AG10803 (cell line): ENCODE measurements at regions not wholly inside any gene's neighbourhood (a gene's known extent, or its start where the extent isn't known, plus 50 kb on each side); places are given as distances from the start of the nearest gene placed in this dataset.

Experiments
- DNase-seq: peaks from one replicate; pipeline ENCODE4 v3.0.0; 2010; ENCODE audit warnings: low read depth
- H3K4me3 ChIP-seq: 2 replicates; pipeline ENCODE4 v1.5.1; 2011; ENCODE audit warnings: mild to moderate bottlenecking, low read length, control low read depth
- CTCF ChIP-seq: conservative IDR thresholded peaks from 2 replicates; pipeline ENCODE4 v1.5.1; 2011; ENCODE audit warnings: mild to moderate bottlenecking, low read length, control low read depth, inconsistent platforms

- no peak for TF ChIP-seq CTCF
- peak; percentile 66 for DNase-seq
- H3K4me3 ChIP-seq = no peak overlapping the region
Measured at GRCh38 chrX:139086246-139086645, 374.7 kb upstream of the FGF13 start.

- TF ChIP-seq CTCF = no peak
- no peak for DNase-seq
- H3K4me3 ChIP-seq = no peak overlapping the region
Measured at GRCh38 chrX:139085404-139085803, 373.9 kb upstream of the FGF13 start.

GRCh38 chrX:139083191-139083590 is 371.7 kb upstream of the FGF13 start:
- TF ChIP-seq CTCF = no peak
- no peak for DNase-seq
- H3K4me3 ChIP-seq = no peak overlapping the region

GRCh38 chrX:139081965-139082364 is 370.4 kb upstream of the FGF13 start:
- no peak overlapping the region for H3K4me3 ChIP-seq
- no peak for DNase-seq
- TF ChIP-seq CTCF = no peak

GRCh38 chrX:139079789-139080188 is 368.3 kb upstream of the FGF13 start:
- no peak overlapping the region for H3K4me3 ChIP-seq
- TF ChIP-seq CTCF = no peak
- no peak for DNase-seq

- TF ChIP-seq CTCF = no peak
- H3K4me3 ChIP-seq = no peak overlapping the region
- DNase-seq = peak; percentile 24
Measured at GRCh38 chrX:139078761-139079280, 367.3 kb upstream of the FGF13 start.

GRCh38 chrX:139078342-139078741 is 366.8 kb upstream of the FGF13 start:
- no peak overlapping the region for H3K4me3 ChIP-seq
- no peak for TF ChIP-seq CTCF
- no peak for DNase-seq
